MM.1S (cell line): ENCODE measurements at regions not wholly inside any gene's neighbourhood (a gene's known extent, or its start where the extent isn't known, plus 50 kb on each side); places are given as distances from the start of the nearest gene placed in this dataset.
"Not testable (repeated sequence)": the region's sequence is repeated elsewhere in the genome, so short reads cannot be mapped to it uniquely, and the experiment has no call there.

ENCODE experiments used
- DNase-seq: peaks from one replicate; pipeline ENCODE4 v3.0.0-alpha.2; 2015
- H2AFZ ChIP-seq: fragments of 300-600 bp; sonication (generic); 2 replicates; pipeline ENCODE4 v1.6.0; 2016; ENCODE audit warnings: antibody characterized with exemption, low read length
- H3F3A ChIP-seq: fragments of 300-600 bp; sonication (generic); 2 replicates; pipeline ENCODE4 v1.6.1; 2016; ENCODE audit warnings: mild to moderate bottlenecking, antibody characterized with exemption, low read length, moderate library complexity, mixed read lengths; ENCODE audit not compliant: insufficient read depth
- H3K27ac ChIP-seq: fragments of 300-600 bp; sonication (generic); 2 replicates; pipeline ENCODE4 v1.5.1; 2016; ENCODE audit warnings: mild to moderate bottlenecking, low read length
- H3K27me3 ChIP-seq: fragments of 300-600 bp; sonication (generic); replicated peaks from 2 replicates; pipeline ENCODE4 v1.6.0; 2016; ENCODE audit warnings: low read length; ENCODE audit not compliant: insufficient read depth
- H3K36me3 ChIP-seq: fragments of 300-600 bp; sonication (generic); replicated peaks from 2 replicates; pipeline ENCODE4 v1.6.1; 2016; ENCODE audit warnings: mild to moderate bottlenecking, low read length, mixed read lengths; ENCODE audit not compliant: insufficient read depth
- H3K4me1 ChIP-seq: fragments of 300-600 bp; sonication (generic); 2 replicates; pipeline ENCODE4 v1.6.1; 2016; ENCODE audit warnings: low read length, mixed read lengths
- H3K4me2 ChIP-seq: fragments of 300-600 bp; sonication (generic); 2 replicates; pipeline ENCODE4 v1.6.0; 2016; ENCODE audit warnings: low read depth, low read length
- H3K4me3 ChIP-seq: fragments of 300-600 bp; sonication (generic); 2 replicates; pipeline ENCODE4 v1.5.1; 2016; ENCODE audit warnings: low read length, mixed read lengths
- H3K79me2 ChIP-seq: fragments of 300-600 bp; sonication (generic); 2 replicates; pipeline ENCODE4 v1.6.1; 2016; ENCODE audit warnings: mixed run types, low read length, mixed read lengths
- H3K9ac ChIP-seq: fragments of 300-600 bp; sonication (generic); 2 replicates; pipeline ENCODE4 v1.6.1; 2016; ENCODE audit warnings: low read length, mixed read lengths
- H3K9me2 ChIP-seq: fragments of 300-600 bp; sonication (generic); replicated peaks from 2 replicates; pipeline ENCODE4 v1.6.1; 2016; ENCODE audit warnings: mild to moderate bottlenecking, low read length, mixed read lengths; ENCODE audit not compliant: insufficient read depth
- H3K9me3 ChIP-seq: fragments of 300-600 bp; sonication (generic); replicated peaks from 2 replicates; pipeline ENCODE4 v1.6.1; 2016; ENCODE audit warnings: mild to moderate bottlenecking, low read length, mixed read lengths; ENCODE audit not compliant: insufficient read depth
- H4K20me1 ChIP-seq: fragments of 300-600 bp; sonication (generic); 2 replicates; pipeline ENCODE4 v1.6.1; 2016; ENCODE audit warnings: mild to moderate bottlenecking, low read length, moderate library complexity, mixed read lengths; ENCODE audit not compliant: insufficient read depth
- EZH2 ChIP-seq: fragments of 300-600 bp; sonication (generic); optimal IDR thresholded peaks from 2 replicates; pipeline ENCODE3; 2017; ENCODE audit warnings: low read depth, mild to moderate bottlenecking, antibody characterized with exemption, low read length, mixed read lengths
- EZH2phosphoT487 ChIP-seq: fragments of 300-600 bp; sonication (generic); IDR thresholded peaks from 2 replicates; pipeline ENCODE4 v1.6.1; 2018; ENCODE audit warnings: antibody characterized with exemption, low read length
- TF ChIP-seq, protein P1 (sequence below): fragments of 300-600 bp; sonication (generic); IDR thresholded peaks from 2 replicates; pipeline ENCODE4 v1.5.1; 2016; ENCODE audit warnings: antibody characterized with exemption, low read length, mixed read lengths

DNA sequence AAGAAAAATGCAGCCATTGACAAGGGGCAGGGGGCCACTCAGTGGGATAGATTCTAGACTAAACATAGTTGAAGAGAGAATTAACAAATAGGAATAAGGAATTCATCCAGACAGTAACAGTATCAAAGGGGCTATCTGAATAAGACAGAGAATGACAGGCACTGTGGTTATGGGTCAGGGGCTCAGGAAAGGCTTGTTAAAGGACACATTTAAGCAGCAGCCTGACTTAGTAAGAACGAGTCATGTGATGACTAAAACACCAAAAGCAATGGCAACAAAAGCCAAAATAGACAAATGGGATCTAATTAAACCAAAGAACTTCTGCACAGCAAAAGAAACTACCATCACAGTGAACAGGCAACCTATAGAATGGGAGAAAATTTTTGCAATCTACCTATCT, 78.9 kb downstream of the TEX35 start:
- H3K79me2 ChIP-seq, H3K27ac ChIP-seq, H3K36me3 ChIP-seq, H3K9ac ChIP-seq, H3K9me2 ChIP-seq, H3K27me3 ChIP-seq, H3F3A ChIP-seq, H4K20me1 ChIP-seq, DNase-seq, H3K4me1 ChIP-seq, H2AFZ ChIP-seq, H3K9me3 ChIP-seq, H3K4me3 ChIP-seq, H3K4me2 ChIP-seq: not testable (repeated sequence)

- no peak overlapping the region for H2AFZ ChIP-seq
- H4K20me1 ChIP-seq: no peaks in the 10 kb centered on the region
- no peak overlapping the region for H3K4me2 ChIP-seq
- no peak overlapping the region for H3K4me3 ChIP-seq
- H3K9ac ChIP-seq: no peak overlapping the region
- no peaks in the 10 kb centered on the region for H3K9me3 ChIP-seq
- DNase-seq: no peak
- no peaks in the 10 kb centered on the region for H3K4me1 ChIP-seq
- H3K27me3 ChIP-seq: no peaks in the 10 kb centered on the region
- no peaks in the 10 kb centered on the region for H3K79me2 ChIP-seq
- TF ChIP-seq EZH2: no peak
- TF ChIP-seq, protein P1, sequence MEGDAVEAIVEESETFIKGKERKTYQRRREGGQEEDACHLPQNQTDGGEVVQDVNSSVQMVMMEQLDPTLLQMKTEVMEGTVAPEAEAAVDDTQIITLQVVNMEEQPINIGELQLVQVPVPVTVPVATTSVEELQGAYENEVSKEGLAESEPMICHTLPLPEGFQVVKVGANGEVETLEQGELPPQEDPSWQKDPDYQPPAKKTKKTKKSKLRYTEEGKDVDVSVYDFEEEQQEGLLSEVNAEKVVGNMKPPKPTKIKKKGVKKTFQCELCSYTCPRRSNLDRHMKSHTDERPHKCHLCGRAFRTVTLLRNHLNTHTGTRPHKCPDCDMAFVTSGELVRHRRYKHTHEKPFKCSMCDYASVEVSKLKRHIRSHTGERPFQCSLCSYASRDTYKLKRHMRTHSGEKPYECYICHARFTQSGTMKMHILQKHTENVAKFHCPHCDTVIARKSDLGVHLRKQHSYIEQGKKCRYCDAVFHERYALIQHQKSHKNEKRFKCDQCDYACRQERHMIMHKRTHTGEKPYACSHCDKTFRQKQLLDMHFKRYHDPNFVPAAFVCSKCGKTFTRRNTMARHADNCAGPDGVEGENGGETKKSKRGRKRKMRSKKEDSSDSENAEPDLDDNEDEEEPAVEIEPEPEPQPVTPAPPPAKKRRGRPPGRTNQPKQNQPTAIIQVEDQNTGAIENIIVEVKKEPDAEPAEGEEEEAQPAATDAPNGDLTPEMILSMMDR: no peak
- TF ChIP-seq EZH2phosphoT487: no peak
- no peak overlapping the region for H3K27ac ChIP-seq
- H3K36me3 ChIP-seq: no peaks in the 10 kb centered on the region
- H3F3A ChIP-seq: no peaks in the 10 kb centered on the region
- H3K9me2 ChIP-seq: no peaks in the 10 kb centered on the region
Observed at GRCh38 chr1:178593515-178593914, 80.6 kb downstream of the TEX35 start.

DNA sequence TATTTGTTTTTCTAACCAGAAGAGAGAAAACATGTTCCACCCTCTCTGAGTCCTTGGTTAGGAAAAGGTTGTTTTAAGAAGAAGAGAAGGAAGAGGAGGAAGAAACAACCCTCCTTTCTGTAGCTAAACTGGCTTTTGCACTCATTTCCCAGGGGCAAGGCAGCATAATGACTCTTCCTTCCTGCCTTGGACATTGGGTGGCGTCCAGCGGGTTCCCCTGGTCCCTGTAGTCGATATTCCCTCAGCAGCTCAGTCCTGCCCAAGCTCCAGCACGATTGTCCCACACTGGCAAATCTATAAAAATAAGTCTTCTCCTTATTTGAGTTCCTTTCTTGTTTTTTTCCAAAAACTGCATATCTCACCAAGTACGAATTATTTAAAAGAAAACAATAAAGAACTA, 81.2 kb downstream of the TEX35 start:
- H3F3A ChIP-seq: no peaks in the 10 kb centered on the region
- no peak overlapping the region for H3K4me2 ChIP-seq
- H3K27me3 ChIP-seq: no peaks in the 10 kb centered on the region
- H3K4me3 ChIP-seq: no peak overlapping the region
- peaks cover under 1% of the 10 kb centered on the region; the same call in 1 of the 2 replicates for H3K4me1 ChIP-seq
- H3K9me2 ChIP-seq: no peaks in the 10 kb centered on the region
- H3K79me2 ChIP-seq: no peaks in the 10 kb centered on the region
- H3K27ac ChIP-seq: no peak overlapping the region
- H3K9ac ChIP-seq: no peak overlapping the region
- TF ChIP-seq EZH2 (no peak), EZH2phosphoT487 (no peak)
- TF ChIP-seq, protein P1: no peak
- no peak for DNase-seq
- no peaks in the 10 kb centered on the region for H3K9me3 ChIP-seq
- H4K20me1 ChIP-seq: no peaks in the 10 kb centered on the region
- H2AFZ ChIP-seq: no peak overlapping the region
- no peaks in the 10 kb centered on the region for H3K36me3 ChIP-seq

DNA sequence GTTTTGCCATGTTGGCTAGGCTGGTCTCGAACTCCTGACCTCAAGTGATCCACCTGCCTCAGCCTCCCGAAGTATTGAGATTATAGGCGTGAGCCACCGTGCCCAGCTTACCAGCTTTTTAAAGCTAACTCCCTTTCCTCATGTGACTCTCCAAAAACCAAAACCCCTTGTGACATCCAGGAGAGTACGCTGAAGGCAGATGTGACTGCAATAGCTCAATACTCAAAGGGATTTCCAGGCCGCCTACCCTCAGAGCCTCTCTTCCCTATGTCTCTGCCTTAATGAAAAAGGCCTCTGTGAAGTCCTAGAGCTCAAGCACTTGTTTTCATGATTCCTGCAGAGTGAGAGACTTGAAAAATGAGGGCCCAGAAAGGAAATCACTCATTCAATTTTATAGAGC, 82.6 kb downstream of the TEX35 start:
- H4K20me1 ChIP-seq: no peaks in the 10 kb centered on the region
- no peak overlapping the region for H3K4me3 ChIP-seq
- H3K36me3 ChIP-seq: no peaks in the 10 kb centered on the region
- no peak overlapping the region for H3K4me2 ChIP-seq
- H3K27ac ChIP-seq: no peak overlapping the region
- H3K79me2 ChIP-seq: no peaks in the 10 kb centered on the region
- no peaks in the 10 kb centered on the region for H3K27me3 ChIP-seq
- DNase-seq: no peak
- H3F3A ChIP-seq: no peaks in the 10 kb centered on the region
- H3K9ac ChIP-seq: no peak overlapping the region
- no peaks in the 10 kb centered on the region for H3K9me2 ChIP-seq
- no peak overlapping the region for H2AFZ ChIP-seq
- H3K4me1 ChIP-seq: peaks cover 14% of the 10 kb centered on the region
- no peaks in the 10 kb centered on the region for H3K9me3 ChIP-seq
- TF ChIP-seq EZH2phosphoT487: no peak
- no peak for TF ChIP-seq EZH2
- TF ChIP-seq, protein P1: no peak
